ENCODE measurements at regions not wholly inside any gene's neighbourhood (a gene's known extent, or its start where the extent isn't known, plus 50 kb on each side); places are given as distances from the start of the nearest gene placed in this dataset.
A peak's percentile ranks its signal among the peaks of the same experiment; 100 is the strongest.
"Not testable (repeated sequence)": the region's sequence is repeated elsewhere in the genome, so short reads cannot be mapped to it uniquely, and the experiment has no call there.

GRCh38 chr1:118828038-118828437, 160.1 kb downstream of the TBX15 start:
- DNase-seq (no peak), ATAC-seq (ENCODE audit: low read depth in 2 of 2) (no peak)
- H3K27me3 Mint-ChIP-seq, result no peaks in the 10 kb centered on the region
- no peak overlapping the region for H3K27ac Mint-ChIP-seq
- peaks cover 1 to 28% (median 10%) of the 10 kb centered on the region in 7 donors for H3K9me3 Mint-ChIP-seq
- no peak overlapping the region for H3K4me3 Mint-ChIP-seq
- H3K4me1 Mint-ChIP-seq, result no peaks in the 10 kb centered on the region
- no peaks in the 10 kb centered on the region for H3K36me3 Mint-ChIP-seq

DNA sequence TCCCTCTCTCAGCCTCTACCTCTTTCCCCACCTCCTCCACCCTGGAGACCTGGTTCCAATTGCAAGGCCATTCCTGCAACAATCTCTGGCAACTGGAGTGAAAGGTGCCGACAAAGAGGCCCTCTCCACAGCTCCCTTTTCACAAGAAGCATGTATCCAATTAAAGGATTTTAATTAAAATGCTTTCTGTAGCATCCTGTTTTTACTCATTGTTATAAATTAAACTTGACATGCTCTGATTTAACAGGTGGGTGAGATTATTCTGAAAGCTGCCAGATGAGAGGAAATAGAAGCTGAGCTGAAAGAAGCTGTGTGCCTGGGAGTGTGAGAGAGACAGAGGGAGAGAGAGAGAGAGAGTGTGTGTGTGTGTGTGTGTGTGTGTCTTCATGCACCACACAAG, 160.5 kb downstream of the TBX15 start:
- DNase-seq (no peak), ATAC-seq (ENCODE audit: low read depth in 2 of 2) (no peak)
- H3K4me3 Mint-ChIP-seq, result no peak overlapping the region
- peaks cover 1 to 24% (median 10%) of the 10 kb centered on the region in 7 donors for H3K9me3 Mint-ChIP-seq
- no peaks in the 10 kb centered on the region for H3K36me3 Mint-ChIP-seq
- H3K27ac Mint-ChIP-seq, result no peak overlapping the region
- no peaks in the 10 kb centered on the region for H3K27me3 Mint-ChIP-seq
- no peaks in the 10 kb centered on the region for H3K4me1 Mint-ChIP-seq

- ATAC-seq (ENCODE audit: low read depth in 2 of 2) (no peak), DNase-seq (no peak)
- H3K4me1 Mint-ChIP-seq, result no peaks in the 10 kb centered on the region
- H3K9me3 Mint-ChIP-seq, result peaks cover 0 to 22% (median 10%) of the 10 kb centered on the region in 7 donors
- no peaks in the 10 kb centered on the region for H3K27me3 Mint-ChIP-seq
- H3K4me3 Mint-ChIP-seq, result no peak overlapping the region
- H3K36me3 Mint-ChIP-seq, result no peaks in the 10 kb centered on the region
- H3K27ac Mint-ChIP-seq, result no peak overlapping the region
These were observed 160.9 kb downstream of the TBX15 start for GRCh38 chr1:118827207-118827606.

DNA sequence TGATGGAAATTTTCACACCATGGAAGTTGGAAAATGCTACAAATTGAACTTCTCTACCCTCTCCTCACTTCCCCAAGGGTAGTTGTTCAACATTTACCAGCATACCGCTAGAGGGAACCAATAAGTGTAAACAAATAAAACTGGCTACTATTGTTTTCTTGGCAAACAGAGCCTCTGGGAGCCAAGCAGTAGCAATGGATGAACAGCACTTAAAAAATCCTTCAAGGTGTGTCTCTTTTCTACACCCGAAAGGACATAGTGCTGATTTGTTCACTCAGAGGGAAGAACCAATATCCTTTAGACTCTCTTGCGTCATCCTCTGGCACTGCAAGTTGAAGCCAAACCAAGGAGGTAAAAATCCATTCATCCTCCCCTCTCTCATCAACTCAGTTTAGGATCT, 161.5 kb downstream of the TBX15 start:
- H3K27me3 Mint-ChIP-seq, result no peaks in the 10 kb centered on the region
- ATAC-seq (ENCODE audit: low read depth in 2 of 2), result no peak
- H3K27ac Mint-ChIP-seq, result no peak overlapping the region
- no peak for DNase-seq
- H3K4me1 Mint-ChIP-seq, result no peaks in the 10 kb centered on the region
- H3K4me3 Mint-ChIP-seq, result no peak overlapping the region
- H3K9me3 Mint-ChIP-seq, result peaks cover 0 to 22% (median 8%) of the 10 kb centered on the region in 7 donors
- no peaks in the 10 kb centered on the region for H3K36me3 Mint-ChIP-seq

DNA sequence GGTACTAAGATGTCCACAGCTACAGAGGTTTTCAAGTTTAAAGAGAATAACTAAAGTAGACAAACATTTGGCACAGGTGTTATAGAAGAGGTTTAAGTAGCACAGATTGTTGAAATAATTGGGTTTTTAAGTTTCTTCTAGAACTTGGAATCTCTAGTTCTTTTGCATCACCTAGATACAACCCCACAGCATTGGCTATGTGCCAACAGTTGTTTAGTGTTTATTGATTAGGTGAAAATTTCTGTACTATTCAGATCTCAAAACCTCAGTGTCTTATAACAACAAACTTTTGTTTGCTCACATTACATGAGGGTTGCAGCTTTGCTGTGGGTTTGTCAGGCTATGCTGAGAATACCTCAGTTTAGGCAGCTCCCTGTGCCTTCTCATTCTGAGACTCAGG, 162.5 kb downstream of the TBX15 start:
- H3K27me3 Mint-ChIP-seq, result no peaks in the 10 kb centered on the region
- DNase-seq (no peak), ATAC-seq (ENCODE audit: low read depth in 2 of 2) (no peak)
- no peak overlapping the region for H3K4me3 Mint-ChIP-seq
- peak overlapping the region in 1 of 6 donors; percentile 59 for H3K27ac Mint-ChIP-seq
- H3K9me3 Mint-ChIP-seq, result peaks cover 0 to 15% (median 6%) of the 10 kb centered on the region in 7 donors
- no peaks in the 10 kb centered on the region for H3K36me3 Mint-ChIP-seq
- no peaks in the 10 kb centered on the region for H3K4me1 Mint-ChIP-seq

GRCh38 chr1:118821801-118822200, 166.3 kb downstream of the TBX15 start:
- no peaks in the 10 kb centered on the region for H3K36me3 Mint-ChIP-seq
- H3K27ac Mint-ChIP-seq, result no peak overlapping the region
- H3K4me1 Mint-ChIP-seq, result no peaks in the 10 kb centered on the region
- no peak overlapping the region for H3K4me3 Mint-ChIP-seq
- no peaks in the 10 kb centered on the region for H3K27me3 Mint-ChIP-seq
- peaks cover 0 to 11% (median 2%) of the 10 kb centered on the region in 7 donors for H3K9me3 Mint-ChIP-seq
- no peak for DNase-seq
- ATAC-seq (ENCODE audit: low read depth in 2 of 2), result no peak

DNA sequence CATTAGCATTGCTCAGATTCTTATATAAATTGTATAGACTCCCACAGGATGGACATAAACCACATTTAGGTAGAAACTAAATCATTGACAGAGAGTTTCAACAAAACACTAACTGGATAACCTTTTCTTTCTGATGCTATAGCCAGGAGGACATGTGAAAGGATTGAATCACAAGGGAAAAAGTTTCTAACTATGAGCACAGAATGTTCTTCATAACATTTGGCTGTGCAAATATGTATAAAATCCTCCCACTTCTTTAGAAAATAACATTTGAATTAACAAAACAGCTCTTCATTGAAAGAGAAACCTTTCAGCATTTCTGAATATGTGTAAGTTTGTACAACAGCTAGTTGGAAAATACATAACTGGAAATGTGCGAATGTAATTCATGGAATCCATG, 167.3 kb downstream of the TBX15 start:
- H3K27ac Mint-ChIP-seq, result no peak overlapping the region
- ATAC-seq (ENCODE audit: low read depth in 2 of 2), result no peak
- no peaks in the 10 kb centered on the region for H3K27me3 Mint-ChIP-seq
- DNase-seq, result no peak
- H3K4me3 Mint-ChIP-seq, result no peak overlapping the region
- no peaks in the 10 kb centered on the region for H3K4me1 Mint-ChIP-seq
- H3K9me3 Mint-ChIP-seq, result peaks cover 0 to 11% (median 2%) of the 10 kb centered on the region in 7 donors
- H3K36me3 Mint-ChIP-seq, result no peaks in the 10 kb centered on the region

DNA sequence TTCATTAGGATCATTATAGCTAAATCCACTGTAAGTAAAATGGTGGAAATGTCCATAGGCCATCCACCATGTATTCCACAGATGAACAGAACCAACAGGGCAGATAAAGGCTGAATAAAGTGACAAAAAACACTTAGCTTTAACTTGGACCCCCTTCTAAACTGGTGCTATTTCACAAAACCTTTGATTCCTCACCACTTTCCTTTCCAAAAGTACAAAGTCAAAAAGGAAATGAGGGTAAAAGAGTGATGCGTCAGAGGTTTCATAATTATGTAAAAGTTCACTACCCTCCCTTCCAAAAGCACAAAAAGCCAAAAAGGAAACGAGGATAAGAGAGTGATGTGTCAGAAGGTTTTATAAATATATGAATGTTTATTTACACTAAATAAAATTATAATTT, 172.2 kb downstream of the TBX15 start:
- H3K4me1 Mint-ChIP-seq, result no peaks in the 10 kb centered on the region
- no peak for DNase-seq
- H3K27me3 Mint-ChIP-seq, result peaks cover 0 to 4% (median 0%) of the 10 kb centered on the region in 3 donors
- H3K9me3 Mint-ChIP-seq, result peaks cover 0 to 10% (median 2%) of the 10 kb centered on the region in 7 donors
- no peak for ATAC-seq (ENCODE audit: low read depth in 2 of 2)
- no peak overlapping the region for H3K27ac Mint-ChIP-seq
- H3K4me3 Mint-ChIP-seq, result no peak overlapping the region
- H3K36me3 Mint-ChIP-seq, result no peaks in the 10 kb centered on the region

- no peak overlapping the region for H3K4me3 Mint-ChIP-seq
- DNase-seq, result no peak
- peaks cover 0 to 15% (median 2%) of the 10 kb centered on the region in 7 donors for H3K9me3 Mint-ChIP-seq
- no peak for ATAC-seq (ENCODE audit: low read depth in 2 of 2)
- peaks cover 0 to 4% (median 0%) of the 10 kb centered on the region in 3 donors for H3K27me3 Mint-ChIP-seq
- no peaks in the 10 kb centered on the region for H3K4me1 Mint-ChIP-seq
- H3K27ac Mint-ChIP-seq, result no peak overlapping the region
- no peaks in the 10 kb centered on the region for H3K36me3 Mint-ChIP-seq
These were observed 175.6 kb downstream of the TBX15 start for GRCh38 chr1:118812555-118812954.

DNA sequence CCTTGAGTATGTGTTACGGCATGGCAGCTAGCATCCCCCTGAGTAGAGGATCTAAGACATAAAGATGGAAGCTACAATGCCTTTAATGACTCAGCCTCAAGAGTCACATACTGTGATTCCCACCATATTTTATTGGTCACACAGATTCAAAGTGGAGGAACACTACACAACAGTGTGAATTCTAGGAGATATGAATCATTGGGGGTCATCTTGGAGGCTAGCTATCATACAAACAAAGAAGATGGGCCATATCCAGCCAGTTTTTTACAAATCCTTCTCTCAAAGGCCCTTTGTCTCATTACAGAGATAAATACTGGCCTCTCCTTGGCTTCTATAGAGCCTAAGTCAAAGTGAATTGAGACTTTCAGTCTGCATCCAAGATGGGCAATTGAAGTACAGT, 177.0 kb downstream of the TBX15 start:
- ATAC-seq (ENCODE audit: low read depth in 2 of 2), result no peak
- peaks cover 0 to 15% (median 2%) of the 10 kb centered on the region in 7 donors for H3K9me3 Mint-ChIP-seq

DNA sequence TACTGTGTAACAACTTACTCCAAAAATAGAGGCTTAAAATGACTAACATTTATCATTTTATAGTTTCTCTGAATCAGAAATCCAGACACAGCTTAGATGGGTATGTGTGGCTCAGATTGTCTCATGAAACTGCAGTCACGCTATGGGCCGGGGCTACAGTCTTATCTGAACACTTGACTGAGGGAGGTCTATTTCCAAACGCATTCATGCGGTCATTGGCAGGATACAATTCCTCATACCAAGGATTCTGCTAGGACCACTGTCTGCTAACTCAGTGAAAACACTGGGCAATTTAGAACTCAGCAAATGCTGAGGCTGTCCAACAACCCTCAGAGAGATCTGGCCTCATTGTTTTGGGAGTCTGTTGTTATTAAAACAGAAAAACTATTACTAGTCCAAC, 178.6 kb downstream of the TBX15 start:
- H3K9me3 Mint-ChIP-seq, result peaks cover 0 to 12% (median 2%) of the 10 kb centered on the region in 7 donors
- H3K4me1 Mint-ChIP-seq, result no peaks in the 10 kb centered on the region
- no peak overlapping the region for H3K27ac Mint-ChIP-seq
- no peaks in the 10 kb centered on the region for H3K36me3 Mint-ChIP-seq
- ATAC-seq (ENCODE audit: low read depth in 2 of 2) (no peak), DNase-seq (no peak)
- H3K4me3 Mint-ChIP-seq, result no peak overlapping the region
- H3K27me3 Mint-ChIP-seq, result peaks cover 0 to 4% (median 0%) of the 10 kb centered on the region in 3 donors

More for the DNA sequence above, 177.0 kb downstream of the TBX15 start:
- Mint-ChIP-seq H3K27ac (no peak overlapping the region), H3K27me3 (peaks cover 0 to 4% (median 0%) of the 10 kb centered on the region in 3 donors), H3K36me3 (no peaks in the 10 kb centered on the region), H3K4me3 (no peak overlapping the region), H3K4me1 (no peaks in the 10 kb centered on the region)
- no peak for DNase-seq

DNA sequence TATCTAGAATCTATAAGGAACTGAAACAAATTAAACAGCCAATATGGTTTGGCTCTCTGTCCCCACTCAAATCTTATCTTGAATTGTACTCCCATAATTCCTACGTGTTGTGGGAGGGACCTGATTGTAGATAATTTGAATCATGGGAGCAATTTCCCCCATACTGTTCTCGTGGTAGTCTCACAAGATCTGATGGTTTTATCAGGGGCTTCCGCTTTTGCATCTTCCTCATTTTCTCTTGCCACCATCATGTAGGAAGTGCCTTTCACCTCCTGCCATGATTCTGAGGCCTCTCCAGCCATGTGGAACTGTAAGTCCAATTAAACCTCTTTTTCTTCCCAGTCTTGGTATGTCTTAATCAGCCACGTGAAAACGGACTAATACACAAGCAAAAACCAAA, 185.0 kb downstream of the TBX15 start:
- not testable (repeated sequence) for H3K4me3 Mint-ChIP-seq; H3K36me3 Mint-ChIP-seq; ATAC-seq (ENCODE audit: low read depth in 2 of 2); H3K4me1 Mint-ChIP-seq; H3K27me3 Mint-ChIP-seq; DNase-seq; H3K27ac Mint-ChIP-seq
- peaks cover 0 to 24% (median 7%) of the 10 kb centered on the region in 7 donors for H3K9me3 Mint-ChIP-seq

- no peak overlapping the region for H3K4me3 Mint-ChIP-seq
- H3K27ac Mint-ChIP-seq, result no peak overlapping the region
- DNase-seq (no peak), ATAC-seq (ENCODE audit: low read depth in 2 of 2) (no peak)
- no peaks in the 10 kb centered on the region for H3K4me1 Mint-ChIP-seq
- peaks cover 7 to 36% (median 15%) of the 10 kb centered on the region in 7 donors for H3K9me3 Mint-ChIP-seq
- H3K36me3 Mint-ChIP-seq, result peaks cover 5 to 15% of the 10 kb centered on the region in 2 donors
- no peaks in the 10 kb centered on the region for H3K27me3 Mint-ChIP-seq
These were observed 196.9 kb downstream of the TBX15 start for GRCh38 chr1:118791094-118791691.

DNA sequence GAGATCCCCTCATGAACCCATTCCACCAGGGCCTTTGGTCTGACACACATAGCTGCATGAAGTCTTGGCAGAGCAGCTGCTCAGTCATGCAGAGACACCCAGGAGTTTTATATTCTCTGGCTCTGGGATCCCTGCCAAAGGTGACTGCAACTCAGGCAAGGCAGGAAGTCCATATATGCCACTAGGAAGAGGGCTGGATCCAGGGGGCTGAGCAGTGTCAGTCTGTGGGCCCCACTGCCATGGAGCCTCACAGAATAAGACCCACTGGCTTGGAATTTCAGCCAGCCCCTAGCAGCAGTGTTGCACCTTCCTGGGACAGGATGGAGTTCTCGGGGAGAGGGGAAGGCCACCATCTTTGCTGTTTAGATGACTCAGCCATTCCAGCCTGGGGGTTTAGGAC, 199.7 kb downstream of the TBX15 start:
- H3K9me3 Mint-ChIP-seq, result peaks cover 7 to 35% (median 17%) of the 10 kb centered on the region in 7 donors

More for the DNA sequence above, 199.7 kb downstream of the TBX15 start:
- H3K36me3 Mint-ChIP-seq, result peaks cover 5 to 15% of the 10 kb centered on the region in 2 donors
- H3K27me3 Mint-ChIP-seq, result no peaks in the 10 kb centered on the region
- H3K4me3 Mint-ChIP-seq, result no peak overlapping the region
- H3K4me1 Mint-ChIP-seq, result no peaks in the 10 kb centered on the region
- no peak overlapping the region for H3K27ac Mint-ChIP-seq
- no peak for DNase-seq
- ATAC-seq (ENCODE audit: low read depth in 2 of 2), result no peak

Data from naive B cell (primary cell).